GM23338 (cell line): ENCODE measurements at regions not wholly inside any gene's neighbourhood (a gene's known extent, or its start where the extent isn't known, plus 50 kb on each side); places are given as distances from the start of the nearest gene placed in this dataset.

Experiments
- CREB1 ChIP-seq: fragments of 250-450 bp; sonication (Bioruptor Pico); IDR thresholded peaks from 2 replicates; pipeline ENCODE4 v1.5.0; 2020; ENCODE audit warnings: low read depth, mild to moderate bottlenecking, moderate library complexity
- EZH2 ChIP-seq: fragments of 200-600 bp; sonication (generic); IDR thresholded peaks from one replicate; pipeline ENCODE4 v1.8.0; 2017; ENCODE audit warnings: antibody characterized with exemption, mild to moderate bottlenecking, low read depth; ENCODE audit not compliant: unreplicated experiment
- EZH2phosphoT487 ChIP-seq: fragments of 200-600 bp; sonication (generic); IDR thresholded peaks from one replicate; pipeline ENCODE4 v1.8.1; 2018; ENCODE audit warnings: antibody characterized with exemption; ENCODE audit not compliant: unreplicated experiment
- JUNB ChIP-seq: IDR thresholded peaks from one replicate; pipeline ENCODE4 v1.6.1; 2016; ENCODE audit warnings: antibody characterized with exemption; ENCODE audit not compliant: unreplicated experiment
- POLR2AphosphoS5 ChIP-seq: IDR thresholded peaks from 2 replicates; pipeline ENCODE4 v1.6.1; 2016; ENCODE audit warnings: antibody characterized with exemption, low read depth
- ZNF331 ChIP-seq: fragments of 250-450 bp; sonication (Bioruptor Pico); IDR thresholded peaks from 2 replicates; pipeline ENCODE4 v1.5.0; 2020; ENCODE audit warnings: low read depth, mild to moderate bottlenecking, moderate library complexity
- TF ChIP-seq, protein P1 (sequence below), 2 experiments: fragments of 200-600 bp in 1 of 2; sonication (generic) in 1 of 2; conservative IDR thresholded peaks; 2 replicates each; pipeline versions ENCODE4 v1.5.1 to v1.6.1; 2016 to 2017; ENCODE audit warnings: antibody characterized with exemption in 2 of 2, low read depth in 2 of 2, mild to moderate bottlenecking in 2 of 2, moderate library complexity in 1 of 2

DNA sequence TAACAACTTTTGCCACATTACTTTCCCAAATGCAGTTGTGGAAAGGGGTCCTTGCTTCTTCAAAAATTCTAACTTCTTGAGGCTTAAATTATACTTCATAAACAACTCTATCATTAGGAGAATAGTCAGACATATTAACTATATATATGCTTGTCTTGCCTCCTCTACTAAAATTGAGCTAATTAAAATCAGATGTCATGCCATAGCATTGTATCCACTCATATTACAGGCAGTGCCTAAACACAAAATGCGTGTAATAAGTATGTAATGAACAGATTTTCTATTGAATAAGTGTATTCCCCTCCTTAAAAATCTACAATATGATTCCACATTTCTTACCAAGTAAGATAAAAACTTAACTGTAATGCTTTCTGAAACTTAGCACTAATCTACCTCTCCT, 204.5 kb downstream of the PLK2 start:
- TF ChIP-seq, protein P1, sequence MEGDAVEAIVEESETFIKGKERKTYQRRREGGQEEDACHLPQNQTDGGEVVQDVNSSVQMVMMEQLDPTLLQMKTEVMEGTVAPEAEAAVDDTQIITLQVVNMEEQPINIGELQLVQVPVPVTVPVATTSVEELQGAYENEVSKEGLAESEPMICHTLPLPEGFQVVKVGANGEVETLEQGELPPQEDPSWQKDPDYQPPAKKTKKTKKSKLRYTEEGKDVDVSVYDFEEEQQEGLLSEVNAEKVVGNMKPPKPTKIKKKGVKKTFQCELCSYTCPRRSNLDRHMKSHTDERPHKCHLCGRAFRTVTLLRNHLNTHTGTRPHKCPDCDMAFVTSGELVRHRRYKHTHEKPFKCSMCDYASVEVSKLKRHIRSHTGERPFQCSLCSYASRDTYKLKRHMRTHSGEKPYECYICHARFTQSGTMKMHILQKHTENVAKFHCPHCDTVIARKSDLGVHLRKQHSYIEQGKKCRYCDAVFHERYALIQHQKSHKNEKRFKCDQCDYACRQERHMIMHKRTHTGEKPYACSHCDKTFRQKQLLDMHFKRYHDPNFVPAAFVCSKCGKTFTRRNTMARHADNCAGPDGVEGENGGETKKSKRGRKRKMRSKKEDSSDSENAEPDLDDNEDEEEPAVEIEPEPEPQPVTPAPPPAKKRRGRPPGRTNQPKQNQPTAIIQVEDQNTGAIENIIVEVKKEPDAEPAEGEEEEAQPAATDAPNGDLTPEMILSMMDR (conservative IDR thresholded peaks at IDR 0.05; ENCODE audit: low read depth in 2 of 2) = no peak
- TF ChIP-seq EZH2 = no peak
- TF ChIP-seq POLR2AphosphoS5 = no peak
- no peak for TF ChIP-seq CREB1
- TF ChIP-seq EZH2phosphoT487 = no peak
- TF ChIP-seq ZNF331 (CRISPR knock-in tag) = no peak
- no peak for TF ChIP-seq JUNB
